HG03064 (cell line): ENCODE measurements at regions not wholly inside any gene's neighbourhood (a gene's known extent, or its start where the extent isn't known, plus 50 kb on each side); places are given as distances from the start of the nearest gene placed in this dataset.
"Not testable (repeated sequence)": the region's sequence is repeated elsewhere in the genome, so short reads cannot be mapped to it uniquely, and the experiment has no call there.

Experiments used
- ATAC-seq: cut with Tn5 transposase; IDR thresholded peaks from one replicate; pipeline ENCODE4 v1.9.1; 2021; ENCODE audit warnings: low read depth; ENCODE audit not compliant: unreplicated experiment

DNA sequence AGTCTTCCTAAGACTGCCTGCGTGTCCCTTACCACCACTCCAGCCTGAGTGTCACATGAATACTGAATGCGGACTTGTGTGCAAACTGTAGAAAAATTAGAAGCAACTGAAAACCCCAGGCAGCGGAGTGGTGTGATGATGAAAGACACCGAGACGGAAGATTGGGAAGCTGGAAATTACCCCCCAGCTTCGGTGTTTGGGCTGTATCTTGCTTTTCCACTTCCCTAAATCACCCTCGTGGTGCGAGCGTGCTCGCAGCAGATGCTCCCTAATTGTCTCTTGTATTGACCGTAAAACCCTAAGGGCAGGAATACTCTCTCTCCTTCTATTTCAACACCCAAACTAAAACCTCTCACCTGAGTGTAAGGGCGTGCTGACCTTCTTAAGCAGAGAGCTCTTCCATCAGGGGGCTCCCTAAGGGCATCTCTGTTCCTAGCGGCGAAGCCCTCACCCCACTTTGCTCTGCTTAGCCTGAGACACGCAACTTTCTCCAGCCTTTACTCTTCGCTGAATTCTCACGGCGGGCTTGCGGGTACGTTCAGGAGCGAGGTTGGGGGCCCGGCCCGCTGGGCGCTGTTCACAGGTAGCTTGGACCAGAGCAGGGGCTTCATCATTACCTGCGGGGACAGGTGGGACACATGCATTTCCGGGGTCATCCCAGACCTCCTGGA, 62.4 kb downstream of the CRYBB2 start:
- no peak for ATAC-seq

DNA sequence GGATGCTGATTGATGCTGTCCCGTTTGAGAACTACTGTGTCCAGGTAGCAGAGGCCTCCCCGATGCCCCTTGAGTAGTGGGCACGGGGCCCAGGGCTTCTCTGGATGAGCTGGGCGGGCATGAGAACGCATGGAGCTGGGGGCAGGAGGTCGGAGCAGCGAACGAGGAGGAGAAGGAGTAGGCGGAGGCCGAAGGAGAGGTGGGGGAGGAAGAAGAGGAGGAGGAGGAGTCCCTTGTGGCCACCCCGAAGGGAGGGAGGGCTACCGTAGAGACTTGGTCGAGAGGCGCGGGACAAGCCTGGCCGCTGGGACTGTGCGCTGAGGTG, 62.9 kb downstream of the CRYBB2 start:
- ATAC-seq, result no peak

DNA sequence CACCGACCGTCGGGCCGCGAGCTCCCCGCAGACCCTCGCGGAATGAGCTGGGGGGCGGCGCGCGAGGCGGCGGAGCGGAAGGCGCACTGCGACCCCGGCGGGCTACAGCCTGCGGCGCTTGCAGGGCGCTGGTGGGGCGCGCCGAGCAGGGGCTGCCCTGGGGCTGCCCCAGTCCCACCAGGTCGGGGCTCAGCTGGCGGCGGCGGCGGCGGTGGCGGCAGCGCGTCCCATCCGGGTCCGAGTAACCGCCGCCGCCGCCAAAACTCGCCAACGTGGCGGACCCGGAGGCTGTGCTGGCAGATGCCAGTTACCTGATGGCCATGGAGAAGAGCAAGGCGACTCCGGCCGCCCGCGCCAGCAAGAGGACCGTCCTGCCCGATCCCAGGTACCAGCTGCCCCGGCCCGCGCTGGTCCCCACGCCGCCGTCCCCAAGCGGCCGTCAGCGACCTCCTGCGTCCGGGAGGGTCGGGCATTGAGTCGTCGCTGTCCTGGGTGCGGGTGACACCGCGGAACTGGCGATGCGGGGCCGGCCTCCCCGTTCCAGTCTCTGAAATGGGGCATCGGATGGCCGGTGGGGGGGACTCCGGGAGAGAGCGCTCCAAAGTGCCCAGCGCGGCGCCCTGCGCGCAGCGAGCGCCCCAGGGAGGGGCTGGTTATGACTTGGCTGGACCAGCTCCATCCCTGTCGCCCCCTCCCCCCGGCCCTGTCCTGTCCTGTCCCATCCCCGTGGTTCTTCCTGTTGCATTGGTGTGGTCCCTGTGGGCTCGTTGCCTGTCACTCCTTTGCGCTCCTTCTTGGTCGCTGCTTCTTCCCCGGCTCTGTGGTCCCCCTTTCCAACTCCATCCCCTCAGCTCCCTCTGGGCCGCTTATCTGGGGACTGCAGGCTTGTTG, 63.5 kb downstream of the CRYBB2 start:
- ATAC-seq, result no peak

DNA sequence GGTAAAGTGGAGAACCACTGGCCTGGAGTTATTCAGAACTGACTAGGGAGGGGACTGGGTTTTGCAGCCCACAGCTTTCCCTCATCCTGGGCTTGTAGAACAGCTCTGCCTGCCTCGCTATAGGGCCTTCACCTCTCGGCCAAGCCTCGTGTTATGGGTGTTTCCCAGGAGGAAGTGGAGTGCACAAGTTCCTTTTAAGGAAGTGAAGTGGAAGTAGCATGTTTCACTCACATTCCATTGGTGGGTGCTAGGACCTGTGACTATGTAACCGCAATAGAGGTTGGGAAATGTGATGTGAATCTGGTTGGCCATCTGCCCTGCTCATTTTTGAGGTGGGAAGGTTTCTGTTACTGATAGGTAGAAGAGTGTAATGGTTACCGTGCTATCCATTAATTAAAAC, 69.0 kb downstream of the CRYBB2 start:
- ATAC-seq, result not testable (repeated sequence)

DNA sequence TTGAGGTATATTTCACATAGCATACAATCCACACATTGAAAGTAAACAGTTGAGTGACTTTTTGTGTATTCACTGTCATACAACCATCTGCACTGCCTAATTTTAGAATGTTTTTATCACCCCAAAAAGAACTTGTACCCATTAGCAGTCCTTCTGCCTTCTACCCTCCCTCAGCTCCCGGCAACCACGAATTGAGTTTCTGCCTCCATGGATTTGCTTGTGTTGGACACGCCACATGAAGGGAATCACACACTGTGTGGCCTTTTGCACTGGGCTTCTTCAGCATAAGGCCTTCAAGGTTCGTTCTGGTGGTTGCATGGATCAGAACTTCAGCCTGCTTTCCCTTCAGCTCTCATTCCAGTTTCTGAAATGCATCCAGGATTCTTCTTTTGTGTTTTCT, 82.5 kb downstream of the CRYBB2 start:
- not testable (repeated sequence) for ATAC-seq

DNA sequence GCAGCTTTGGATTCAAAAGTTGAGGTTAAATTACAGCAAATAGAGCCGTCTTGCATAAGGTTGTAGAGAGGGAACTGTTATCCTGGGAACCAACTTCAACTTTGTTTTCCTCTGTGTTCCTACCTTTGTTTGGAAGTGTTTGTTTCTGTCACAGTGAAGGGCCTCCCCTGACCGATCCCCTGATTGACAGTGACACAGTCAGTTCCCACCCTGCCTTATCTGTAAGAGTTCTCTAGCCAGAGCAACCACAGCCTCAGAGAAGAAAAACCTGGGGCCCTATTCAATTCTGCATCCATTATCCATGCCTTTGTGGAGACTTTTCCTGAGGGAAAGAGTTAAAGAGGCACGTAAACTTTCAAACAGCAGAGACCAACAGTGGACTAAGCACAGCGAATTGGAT, 90.1 kb downstream of the CRYBB2 start:
- ATAC-seq, result not testable (repeated sequence)

DNA sequence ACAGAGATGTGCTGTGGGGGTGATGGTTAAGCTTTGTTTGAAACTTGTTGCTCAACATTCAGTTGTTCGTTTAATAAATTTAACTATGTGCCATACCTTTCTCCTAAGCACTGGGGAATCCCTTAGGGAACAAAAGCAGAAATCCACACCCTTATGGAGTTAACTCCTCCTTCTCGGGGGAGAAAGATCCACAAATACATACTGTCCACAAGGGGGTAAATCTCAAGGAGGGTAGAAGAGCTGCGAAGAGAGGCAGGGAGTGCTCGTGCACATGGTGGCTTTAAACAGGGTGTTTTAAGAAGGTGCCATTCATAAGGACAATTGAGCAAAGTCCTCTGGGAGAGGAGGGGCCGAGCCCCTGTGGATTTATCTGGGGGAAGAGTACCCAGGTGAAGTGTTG, 92.5 kb downstream of the CRYBB2 start:
- ATAC-seq, result not testable (repeated sequence)

DNA sequence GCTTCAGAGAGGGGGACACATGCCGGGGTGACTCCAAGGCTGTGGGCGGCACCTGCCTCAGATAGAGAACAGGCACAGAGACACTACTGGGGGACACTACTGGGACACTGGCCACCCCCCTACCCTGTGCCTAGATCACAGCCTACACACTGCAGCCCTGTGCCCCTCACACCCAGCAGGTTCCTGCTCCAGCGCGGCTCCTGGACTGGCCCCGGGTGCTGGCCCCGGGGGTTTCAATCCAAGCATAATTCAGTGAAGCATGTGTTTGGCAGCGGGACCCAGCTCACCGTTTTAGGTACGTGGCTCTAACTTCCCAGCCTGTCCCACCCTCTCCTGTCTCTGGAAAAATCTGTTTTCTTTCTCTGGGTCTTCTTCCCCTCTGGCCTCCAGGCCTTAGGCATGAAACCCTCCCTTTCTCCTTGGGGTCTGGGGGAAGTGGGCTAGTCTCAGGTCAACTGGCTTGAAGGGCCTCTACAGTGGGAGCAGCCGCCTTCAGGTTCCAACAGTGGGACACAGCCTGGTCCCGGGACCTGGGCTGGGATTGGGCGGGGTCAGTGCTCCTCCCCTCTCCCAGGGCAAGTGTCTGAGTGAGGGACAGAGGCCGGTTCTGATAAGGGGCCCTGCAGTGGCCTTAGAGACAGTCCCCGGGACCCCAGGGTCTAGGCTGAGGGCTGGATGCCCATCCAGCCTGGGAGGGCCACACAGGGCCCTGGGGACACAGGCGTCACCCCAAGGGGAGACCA, 98.8 kb downstream of the CRYBB2 start:
- ATAC-seq, result no peak

DNA sequence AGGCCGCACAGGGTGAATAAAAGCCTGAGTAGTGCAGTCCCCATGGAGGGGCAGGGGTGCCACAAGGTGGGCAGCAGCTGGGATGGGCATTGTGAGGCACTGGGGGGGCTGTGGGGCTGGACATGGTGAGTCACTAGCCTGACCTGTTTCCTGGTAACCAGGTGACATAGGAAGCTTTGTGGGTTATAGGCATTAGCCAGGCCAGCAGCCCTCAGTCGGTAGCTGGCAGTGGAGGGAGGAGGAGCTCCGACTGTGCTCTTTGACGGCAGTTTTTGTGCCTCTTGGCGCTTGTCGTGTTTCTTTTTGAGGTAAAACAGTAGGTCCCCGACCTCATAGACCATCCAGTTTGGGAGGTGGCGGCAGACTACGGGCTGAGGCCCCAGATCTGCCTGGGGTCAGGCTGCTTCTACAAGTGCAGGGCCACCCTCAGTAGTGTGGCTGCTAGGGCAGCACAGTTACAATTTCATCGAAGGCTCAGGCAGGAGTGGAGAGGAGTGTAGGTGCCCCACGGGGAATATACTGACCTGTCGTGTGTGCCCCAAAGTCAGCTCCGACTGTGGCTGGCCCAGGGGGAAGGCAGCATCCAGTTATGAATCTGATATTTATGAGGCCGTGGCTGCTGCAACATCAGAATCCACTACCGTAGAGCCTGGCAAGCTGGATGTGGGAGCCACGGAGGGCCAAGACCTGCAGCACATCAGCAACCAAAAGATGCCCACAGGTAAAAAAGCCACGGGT, 107.7 kb downstream of the CRYBB2 start:
- no peak for ATAC-seq

DNA sequence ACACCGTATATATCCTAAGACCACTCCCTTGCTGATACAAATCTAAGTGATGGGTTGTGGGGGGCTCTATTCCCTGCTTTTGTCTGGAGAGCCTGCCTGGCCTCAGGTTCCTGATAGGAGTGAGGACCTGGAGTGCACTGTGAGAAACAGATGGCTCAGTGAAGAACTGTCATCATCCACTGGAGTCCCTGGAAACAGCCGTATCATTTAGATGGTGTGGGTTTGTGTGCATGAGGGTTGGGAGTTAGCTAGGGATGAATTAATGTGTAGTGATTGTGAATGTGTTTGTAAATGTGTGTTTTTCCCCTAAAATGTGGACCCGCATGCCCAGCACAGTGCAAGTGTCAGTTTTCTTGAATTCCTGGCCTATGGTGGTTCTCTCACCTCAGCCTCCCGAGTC, 111.6 kb downstream of the CRYBB2 start:
- no peak for ATAC-seq

DNA sequence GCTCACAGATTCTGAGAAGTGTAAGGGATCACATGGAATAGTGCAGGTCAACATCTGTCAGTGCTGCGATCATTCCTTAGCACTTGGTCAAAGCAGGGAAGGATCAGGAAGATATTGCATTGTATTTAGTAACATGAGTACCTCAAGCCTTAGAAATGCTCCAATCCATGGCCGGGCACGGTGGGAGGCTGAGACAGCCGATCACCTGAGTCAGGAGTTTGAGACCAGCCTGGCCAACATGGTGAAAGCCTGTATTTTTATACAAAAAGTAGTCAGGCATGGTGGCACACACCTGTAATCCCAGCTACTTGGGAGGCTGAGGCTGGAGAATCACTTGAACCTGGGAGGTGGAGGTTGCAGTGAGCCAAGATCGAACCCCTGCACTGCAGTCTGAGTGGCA, 112.5 kb downstream of the CRYBB2 start:
- ATAC-seq, result not testable (repeated sequence)

DNA sequence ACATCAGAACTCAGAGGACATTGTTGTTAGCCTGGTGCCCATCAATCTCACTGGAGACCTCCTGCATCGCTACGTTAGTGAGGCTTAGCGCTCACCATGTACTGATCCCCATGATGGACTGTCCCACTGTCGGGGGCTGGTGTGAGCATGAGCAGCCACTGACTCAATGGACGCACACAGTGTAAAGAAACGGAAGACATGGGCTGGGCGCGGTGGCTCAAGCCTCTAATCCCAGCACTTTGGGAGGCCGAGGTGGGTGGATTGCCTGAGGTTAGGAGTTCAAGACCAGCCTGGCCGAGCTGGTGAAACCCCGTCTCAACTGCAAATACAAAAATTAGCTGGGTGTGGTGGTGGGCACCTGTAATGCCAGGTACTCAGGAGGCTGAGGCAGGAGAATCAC, 112.9 kb downstream of the CRYBB2 start:
- ATAC-seq, result no peak

DNA sequence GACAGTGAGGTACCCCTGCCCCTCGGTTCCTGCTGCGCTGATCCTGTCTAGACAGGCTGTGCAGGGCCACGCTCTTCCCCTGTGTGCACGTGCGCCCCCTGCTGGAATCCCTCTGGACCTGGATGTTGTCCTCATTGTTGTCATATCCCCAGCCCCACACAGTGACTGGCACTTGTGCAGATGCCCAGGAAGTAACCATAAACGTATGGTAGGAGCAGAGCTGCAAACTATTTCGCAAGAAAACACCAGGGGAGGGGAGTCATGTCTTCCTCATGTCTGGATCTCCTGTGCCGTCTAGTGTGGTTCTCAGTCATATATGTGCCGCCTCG, 114.7 kb downstream of the CRYBB2 start:
- no peak for ATAC-seq

DNA sequence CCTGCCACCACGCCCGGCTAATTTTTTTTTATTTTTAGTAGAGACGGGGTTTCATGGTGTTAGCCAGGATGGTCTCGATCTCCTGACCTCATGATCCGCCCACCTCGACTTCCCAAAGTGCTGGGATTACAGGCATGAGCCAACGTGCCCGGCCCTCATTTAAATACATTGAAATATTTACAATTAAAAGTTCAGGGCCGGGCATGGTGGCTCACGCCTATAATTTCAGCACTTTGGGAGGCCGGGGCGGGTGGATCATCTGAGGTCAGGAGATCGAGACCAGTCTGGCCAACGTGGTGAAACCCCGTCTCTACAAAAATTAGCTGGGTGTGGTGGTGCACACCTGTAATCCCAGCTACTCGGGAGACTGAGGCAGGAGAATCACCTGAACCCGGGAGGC, 115.2 kb downstream of the CRYBB2 start:
- ATAC-seq, result not testable (repeated sequence)

DNA sequence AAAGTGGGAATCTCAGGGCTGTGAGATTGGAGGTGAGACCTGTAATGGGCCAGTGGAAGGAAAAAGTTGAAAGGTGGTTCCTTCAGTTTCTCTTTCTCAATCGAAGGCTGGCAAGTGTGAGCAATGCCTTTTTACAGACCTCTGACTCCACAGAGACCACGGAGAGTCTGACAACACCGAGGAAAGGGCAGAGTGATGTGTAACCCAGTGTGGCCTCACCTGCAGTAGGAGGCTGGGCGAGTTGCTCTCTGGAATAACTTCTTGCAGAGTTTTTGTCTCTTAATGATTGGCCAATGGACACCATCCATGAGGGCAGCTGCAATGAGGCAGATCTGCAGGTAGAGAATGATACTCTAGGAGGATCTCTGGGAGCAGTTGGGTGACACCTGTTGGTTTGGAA, 115.8 kb downstream of the CRYBB2 start:
- not testable (repeated sequence) for ATAC-seq

DNA sequence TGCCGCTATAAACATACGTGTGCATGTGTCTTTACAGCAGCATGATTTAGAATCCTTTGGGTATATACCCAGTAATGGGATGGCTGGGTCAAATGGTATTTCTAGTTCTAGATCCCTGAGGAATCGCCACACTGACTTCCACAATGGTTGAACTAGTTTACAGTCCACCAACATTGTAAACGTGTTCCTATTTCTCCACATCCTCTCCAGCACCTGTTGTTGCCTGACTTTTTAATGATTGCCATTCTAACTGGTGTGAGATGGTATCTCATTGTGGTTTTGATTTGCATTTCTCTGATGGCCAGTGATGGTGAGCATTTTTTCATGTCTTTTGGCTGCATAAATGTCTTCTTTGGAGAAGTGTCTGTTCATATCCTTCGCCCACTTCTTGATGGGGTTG, 121.1 kb downstream of the CRYBB2 start:
- not testable (repeated sequence) for ATAC-seq

DNA sequence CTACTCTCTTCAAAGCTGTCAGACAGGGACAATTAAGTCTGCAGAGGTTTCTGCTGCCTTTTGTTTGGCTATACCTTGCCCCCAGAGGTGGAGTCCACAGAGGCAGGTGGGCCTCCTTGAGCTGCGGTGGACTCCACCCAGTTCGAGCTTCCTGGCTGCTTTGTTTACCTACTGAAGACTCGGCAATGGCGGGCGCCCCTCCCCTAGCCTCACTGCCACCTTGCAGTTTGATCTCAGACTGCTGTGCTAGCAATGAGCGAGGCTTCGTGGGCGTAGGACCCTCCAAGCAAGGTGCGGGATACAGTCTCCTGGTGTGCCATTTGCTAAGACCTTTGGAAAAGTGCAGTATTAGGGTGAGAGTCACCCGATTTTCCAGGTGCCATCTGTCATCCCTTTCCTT, 124.9 kb downstream of the CRYBB2 start:
- ATAC-seq, result not testable (repeated sequence)

DNA sequence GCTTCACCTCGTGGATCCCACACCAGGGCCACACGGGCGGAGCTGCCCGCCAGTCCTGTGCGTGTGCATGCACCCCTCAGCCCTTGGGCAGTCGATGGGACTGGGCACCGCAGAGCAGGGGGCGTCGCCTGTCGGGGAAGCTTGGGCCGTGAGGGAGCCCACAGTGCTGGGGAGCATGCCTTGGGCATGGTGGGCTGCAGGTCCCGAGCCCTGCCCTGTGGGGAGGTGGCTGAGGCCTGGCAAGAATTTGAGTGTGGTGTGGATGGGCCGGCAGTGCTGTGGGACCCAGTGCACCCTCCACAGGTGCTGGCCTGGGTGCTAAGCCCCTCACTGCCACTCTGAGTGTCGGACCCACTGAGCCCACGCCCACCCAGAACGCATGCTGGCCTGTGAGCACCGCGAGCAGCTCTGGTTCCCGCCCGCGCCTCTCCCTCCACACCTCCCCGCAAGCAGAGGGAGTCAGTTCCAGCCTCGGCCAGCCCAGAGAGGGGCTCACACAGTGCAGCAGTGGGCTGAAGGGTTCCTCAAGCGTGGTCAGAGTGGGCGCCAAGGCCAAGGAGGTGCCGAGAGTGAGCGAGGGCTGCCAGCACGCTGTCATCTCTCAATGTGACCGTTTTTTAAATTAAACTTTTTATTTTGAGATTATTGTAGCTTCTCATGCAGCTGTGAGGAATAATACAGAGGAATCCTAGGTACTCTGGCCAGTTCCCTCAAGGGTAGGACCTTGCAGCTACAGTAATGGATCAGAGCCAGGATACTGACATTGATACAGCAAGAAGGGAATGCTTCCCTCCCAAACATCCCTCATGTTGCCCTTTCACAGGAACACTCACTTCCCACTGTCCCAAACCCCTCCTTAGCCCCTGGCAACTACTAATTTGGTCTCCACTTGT, 127.7 kb downstream of the CRYBB2 start:
- ATAC-seq, result no peak

DNA sequence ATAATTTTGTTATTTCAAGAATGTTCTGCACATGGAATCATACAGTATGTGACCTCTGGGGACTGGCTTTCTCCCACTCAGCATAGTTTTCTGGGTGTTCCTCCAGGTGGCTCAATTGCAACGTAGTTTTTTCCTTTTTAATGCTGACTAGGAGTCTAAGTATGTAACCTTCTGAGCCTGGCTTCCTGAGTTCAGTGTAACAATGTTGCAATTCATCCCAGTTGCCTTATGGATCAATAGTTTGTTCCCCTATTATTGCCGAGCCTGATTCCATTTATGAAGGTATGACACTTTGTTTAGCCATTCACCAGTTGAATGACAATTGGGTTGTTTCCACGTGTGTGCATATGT, 128.3 kb downstream of the CRYBB2 start:
- ATAC-seq, result no peak

DNA sequence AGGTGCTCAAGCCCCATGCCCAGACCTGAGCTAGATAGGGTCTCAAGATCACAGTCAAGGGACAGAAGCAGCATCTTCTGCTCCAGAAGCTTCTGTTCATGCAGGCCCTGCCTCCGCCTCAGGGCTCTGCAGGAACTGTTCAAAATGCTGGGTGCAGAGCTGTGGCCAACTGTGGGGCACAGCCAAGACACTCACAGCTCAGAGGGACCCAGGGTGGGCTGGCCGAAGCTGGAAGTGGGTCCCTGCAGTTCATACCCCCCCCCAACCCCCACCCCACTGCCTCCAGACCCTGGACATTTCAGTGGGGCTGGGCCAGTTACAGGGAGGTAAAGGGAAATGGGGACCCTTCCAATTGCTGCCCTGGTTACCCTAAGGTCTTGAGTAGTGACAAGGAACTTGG, 129.0 kb downstream of the CRYBB2 start:
- no peak for ATAC-seq
